Upper lobe of left lung (tissue), 4 donors: ENCODE measurements at regions not wholly inside any gene's neighbourhood (a gene's known extent, or its start where the extent isn't known, plus 50 kb on each side); places are given as distances from the start of the nearest gene placed in this dataset.

Experiments used
- EP300 ChIP-seq, 4 donors: sonication (generic); formaldehyde crosslinking; IDR thresholded peaks; one replicate each; pipeline ENCODE4 v1.5.1; 2017; ENCODE audit warnings: antibody characterized with exemption in 4 of 4, control low read depth in 2 of 4
- TF ChIP-seq, protein P1 (sequence below), 6 experiments: fragments of 450-650 bp in 4 of 6; fragments of 200-600 bp in 2 of 6; sonication (generic) in 2 of 6; IDR thresholded peaks; one replicate each; pipeline ENCODE4 v1.5.1; 2016 to 2019; ENCODE audit warnings: antibody characterized with exemption in 6 of 6

DNA sequence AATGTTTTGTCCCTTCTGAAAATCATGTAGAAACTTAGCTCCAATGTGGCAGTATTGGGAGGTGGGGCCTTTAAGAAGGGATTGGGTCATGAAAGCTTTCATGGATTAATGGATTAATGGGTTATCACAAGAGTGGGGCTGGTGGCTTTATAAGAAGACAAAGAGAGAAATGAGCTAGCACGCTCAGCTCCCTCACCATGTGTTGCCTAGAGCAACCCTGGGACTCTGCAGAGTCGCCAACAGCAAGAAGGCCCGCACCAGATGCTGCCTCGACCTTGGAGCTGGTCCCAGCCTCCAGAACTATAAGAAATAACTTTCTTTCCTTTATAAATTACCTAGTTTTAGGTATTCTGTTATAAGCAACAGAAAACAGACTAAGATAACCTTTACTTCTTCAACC is 74.9 kb upstream of the HECW1 start:
- TF ChIP-seq, protein P1, sequence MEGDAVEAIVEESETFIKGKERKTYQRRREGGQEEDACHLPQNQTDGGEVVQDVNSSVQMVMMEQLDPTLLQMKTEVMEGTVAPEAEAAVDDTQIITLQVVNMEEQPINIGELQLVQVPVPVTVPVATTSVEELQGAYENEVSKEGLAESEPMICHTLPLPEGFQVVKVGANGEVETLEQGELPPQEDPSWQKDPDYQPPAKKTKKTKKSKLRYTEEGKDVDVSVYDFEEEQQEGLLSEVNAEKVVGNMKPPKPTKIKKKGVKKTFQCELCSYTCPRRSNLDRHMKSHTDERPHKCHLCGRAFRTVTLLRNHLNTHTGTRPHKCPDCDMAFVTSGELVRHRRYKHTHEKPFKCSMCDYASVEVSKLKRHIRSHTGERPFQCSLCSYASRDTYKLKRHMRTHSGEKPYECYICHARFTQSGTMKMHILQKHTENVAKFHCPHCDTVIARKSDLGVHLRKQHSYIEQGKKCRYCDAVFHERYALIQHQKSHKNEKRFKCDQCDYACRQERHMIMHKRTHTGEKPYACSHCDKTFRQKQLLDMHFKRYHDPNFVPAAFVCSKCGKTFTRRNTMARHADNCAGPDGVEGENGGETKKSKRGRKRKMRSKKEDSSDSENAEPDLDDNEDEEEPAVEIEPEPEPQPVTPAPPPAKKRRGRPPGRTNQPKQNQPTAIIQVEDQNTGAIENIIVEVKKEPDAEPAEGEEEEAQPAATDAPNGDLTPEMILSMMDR (IDR thresholded peaks at IDR 0.05) = no peak
- no peak for TF ChIP-seq EP300 (IDR thresholded peaks at IDR 0.05)
